ENCODE measurements at regions not wholly inside any gene's neighbourhood (a gene's known extent, or its start where the extent isn't known, plus 50 kb on each side); places are given as distances from the start of the nearest gene placed in this dataset.

GRCh38 chr4:64503945-64504675, 94.9 kb upstream of the TECRL start:
- TF ChIP-seq CTCF (conservative IDR thresholded peaks at IDR 0.05) (no peak), ZFX (IDR thresholded peaks at IDR 0.05) (no peak)
